H1 (cell line): ENCODE measurements at regions not wholly inside any gene's neighbourhood (a gene's known extent, or its start where the extent isn't known, plus 50 kb on each side); places are given as distances from the start of the nearest gene placed in this dataset.

Experiments
- CTCF ChIA-PET: fragments of 300-600 bp; sonication (Branson Sonifier 250); formaldehyde crosslinking; loops from one replicate; lab custom pipeline; 2021; ENCODE audit not compliant: partially characterized antibody; lab: Charles Lee
- POLR2A ChIA-PET: fragments of 300-600 bp; sonication (Branson Sonifier 250); formaldehyde crosslinking; loops from one replicate; lab custom pipeline; 2021; ENCODE audit warnings: inconsistent platforms; ENCODE audit not compliant: partially characterized antibody; lab: Charles Lee
- DNase-seq, 2 experiments: peaks; one replicate each; pipeline versions ENCODE4 v3.0.0 to v3.0.0-alpha.2; 2010 to 2022; ENCODE audit warnings: low spot score in 2 of 2, low read depth in 1 of 2, mixed read lengths in 1 of 2
- FAIRE-seq: peaks from 2 replicates; lab custom pipeline; 2011; peaks lifted over from hg19 to GRCh38; lab: Jason Lieb, UNC
- H2AFZ ChIP-seq: 2 replicates; pipeline ENCODE4 v1.8.1; 2012; ENCODE audit warnings: low read length, inconsistent platforms
- H2AK5ac ChIP-seq: 2 replicates; pipeline ENCODE4 v1.6.1; 2013; ENCODE audit warnings: low read depth, low read length
- H2BK120ac ChIP-seq: replicated peaks from 2 replicates; pipeline ENCODE3; 2013; ENCODE audit warnings: low read depth, low read length, inconsistent platforms
- H2BK12ac ChIP-seq: 2 replicates; pipeline ENCODE4 v1.6.1; 2013; ENCODE audit warnings: low read depth, low read length
- H2BK15ac ChIP-seq: 2 replicates; pipeline ENCODE4 v1.6.1; 2013; ENCODE audit warnings: low read length
- H2BK20ac ChIP-seq: 2 replicates; pipeline ENCODE4 v1.6.1; 2013; ENCODE audit warnings: low read length
- H2BK5ac ChIP-seq: 2 replicates; pipeline ENCODE4 v1.6.1; 2013; ENCODE audit warnings: low read depth, low read length
- H3K14ac ChIP-seq: 2 replicates; pipeline ENCODE4 v1.6.1; 2013; ENCODE audit warnings: inconsistent platforms; ENCODE audit not compliant: insufficient read length
- H3K18ac ChIP-seq: 2 replicates; pipeline ENCODE4 v1.6.1; 2013; ENCODE audit warnings: low read length; ENCODE audit errors: extremely low read depth
- H3K23ac ChIP-seq: 2 replicates; pipeline ENCODE4 v1.6.1; 2013; ENCODE audit warnings: inconsistent platforms; ENCODE audit not compliant: insufficient read length
- H3K23me2 ChIP-seq: 2 replicates; pipeline ENCODE4 v1.6.1; 2013; ENCODE audit warnings: low read depth, low read length
- H3K27ac ChIP-seq: 2 replicates; pipeline ENCODE4 v1.6.1; 2011; ENCODE audit warnings: low read depth, low read length, inconsistent platforms
- H3K27me3 ChIP-seq, 4 experiments: replicated peaks in 1 of 4; 1 replicate in 1 of 4; 2 replicates in 3 of 4; pipeline versions ENCODE4 v1.6.1 to v1.8.1; 2011 to 2013; ENCODE audit warnings: low read length in 3 of 4, mild to moderate bottlenecking in 3 of 4, inconsistent platforms in 2 of 4, mixed read lengths in 2 of 4, moderate library complexity in 1 of 4; ENCODE audit not compliant: control insufficient read depth in 3 of 4, insufficient read depth in 3 of 4; ENCODE audit errors: extremely low read depth in 1 of 4
- H3K36me3 ChIP-seq, 4 experiments: 2 replicates each; pipeline versions ENCODE4 v1.6.1 to v1.8.1; 2011 to 2013; ENCODE audit warnings: mild to moderate bottlenecking in 4 of 4, low read length in 3 of 4, moderate library complexity in 2 of 4, control low read depth in 1 of 4, inconsistent platforms in 1 of 4; ENCODE audit not compliant: insufficient read depth in 4 of 4, control insufficient read depth in 2 of 4
- H3K4ac ChIP-seq: replicated peaks from 2 replicates; pipeline ENCODE3; 2013; ENCODE audit warnings: low read length, low read depth, mixed read lengths, inconsistent platforms; ENCODE audit not compliant: insufficient read length
- H3K4me1 ChIP-seq, 4 experiments: replicated peaks in 1 of 4; 1 replicate in 1 of 4; 2 replicates in 3 of 4; pipeline versions ENCODE4 v1.6.1 to v1.8.1; 2011 to 2013; ENCODE audit warnings: low read length in 3 of 4, inconsistent platforms in 2 of 4, mixed read lengths in 1 of 4; ENCODE audit not compliant: insufficient read depth in 4 of 4, control insufficient read depth in 3 of 4
- H3K4me2 ChIP-seq, 2 experiments: 2 replicates each; pipeline versions ENCODE4 v1.6.1 to v1.8.1; 2011 to 2013; ENCODE audit warnings: low read depth in 2 of 2, low read length in 2 of 2, control low read depth in 1 of 2, inconsistent platforms in 1 of 2, mild to moderate bottlenecking in 1 of 2; ENCODE audit not compliant: insufficient read depth in 1 of 2
- H3K4me3 ChIP-seq, 4 experiments: fragments of 200-600, 300-600 bp in 1 of 4; sonication (generic), shearing (Covaris generic), sonication (Bioruptor Twin) in 1 of 4; 2 replicates each; pipeline versions ENCODE4 v1.5.1 to v1.8.1; 2011 to 2016; ENCODE audit warnings: low read length in 4 of 4, low read depth in 3 of 4, control low read depth in 2 of 4, inconsistent platforms in 2 of 4, mild to moderate bottlenecking in 2 of 4, mixed read lengths in 1 of 4, moderate library complexity in 1 of 4; ENCODE audit not compliant: insufficient read depth in 2 of 4; ENCODE audit errors: extremely low read depth in 1 of 4
- H3K56ac ChIP-seq: replicated peaks from 2 replicates; pipeline ENCODE3; 2013; ENCODE audit warnings: low read depth, mild to moderate bottlenecking, mixed read lengths, low read length, inconsistent platforms; ENCODE audit not compliant: insufficient read length
- H3K79me1 ChIP-seq: 2 replicates; pipeline ENCODE4 v1.6.1; 2013; ENCODE audit warnings: low read depth, low read length, control low read depth
- H3K79me2 ChIP-seq, 2 experiments: 2 replicates each; pipeline versions ENCODE4 v1.6.1 to v1.8.1; 2012 to 2013; ENCODE audit warnings: low read length in 2 of 2, mild to moderate bottlenecking in 2 of 2, inconsistent platforms in 1 of 2; ENCODE audit not compliant: insufficient read depth in 2 of 2, control insufficient read depth in 1 of 2
- H3K9ac ChIP-seq, 4 experiments: replicated peaks in 1 of 4; 1 replicate in 1 of 4; 2 replicates in 3 of 4; pipeline versions ENCODE4 v1.6.1 to v1.8.1; 2011 to 2013; ENCODE audit warnings: low read depth in 3 of 4, low read length in 3 of 4, control low read depth in 2 of 4, mild to moderate bottlenecking in 2 of 4, moderate library complexity in 2 of 4, inconsistent platforms in 1 of 4; ENCODE audit errors: extremely low read depth in 1 of 4
- H3K9me3 ChIP-seq, 2 experiments: 2 replicates each; pipeline versions ENCODE4 v1.6.1 to v1.8.1; 2012 to 2013; ENCODE audit warnings: mild to moderate bottlenecking in 2 of 2, moderate library complexity in 2 of 2, control low read depth in 1 of 2, inconsistent platforms in 1 of 2, low read depth in 1 of 2, low read length in 1 of 2, mixed read lengths in 1 of 2; ENCODE audit not compliant: insufficient read depth in 2 of 2
- H4K20me1 ChIP-seq, 2 experiments: replicated peaks in 1 of 2; 2 replicates each; pipeline versions ENCODE3 to v1.8.1; 2011 to 2013; ENCODE audit warnings: inconsistent platforms in 2 of 2, low read length in 2 of 2, mild to moderate bottlenecking in 1 of 2; ENCODE audit not compliant: insufficient read depth in 2 of 2, control insufficient read depth in 1 of 2
- H4K5ac ChIP-seq: 2 replicates; pipeline ENCODE4 v1.6.1; 2013; ENCODE audit warnings: low read length, low read depth, mixed read lengths, inconsistent platforms; ENCODE audit not compliant: insufficient read length
- H4K8ac ChIP-seq: 2 replicates; pipeline ENCODE4 v1.8.0; 2013; ENCODE audit warnings: mild to moderate bottlenecking, moderate library complexity, low read length, inconsistent platforms; ENCODE audit not compliant: insufficient read depth; ENCODE audit errors: extremely low read depth
- H4K91ac ChIP-seq: replicated peaks from 2 replicates; pipeline ENCODE3; 2013; ENCODE audit warnings: low read length, mixed read lengths, inconsistent platforms; ENCODE audit not compliant: insufficient read length
- CHD2 ChIP-seq: IDR thresholded peaks from 2 replicates; pipeline ENCODE4 v1.6.1; 2012; ENCODE audit warnings: low read length, improper control_type of control experiment
- EP300 ChIP-seq, 2 experiments: IDR thresholded peaks; 1 replicate in 1 of 2; 2 replicates in 1 of 2; pipeline ENCODE4 v1.6.1; 2011 to 2012; ENCODE audit warnings: low read depth in 2 of 2, low read length in 2 of 2, mild to moderate bottlenecking in 2 of 2, borderline replicate concordance in 1 of 2, inconsistent platforms in 1 of 2, moderate library complexity in 1 of 2
- GABPA ChIP-seq: IDR thresholded peaks from 2 replicates; pipeline ENCODE4 v1.6.1; 2011; ENCODE audit warnings: mild to moderate bottlenecking, low read length, moderate library complexity, borderline replicate concordance; ENCODE audit not compliant: insufficient read depth
- JUND ChIP-seq: IDR thresholded peaks from 2 replicates; pipeline ENCODE4 v1.6.1; 2011; ENCODE audit warnings: mild to moderate bottlenecking, improper control_type of control experiment, low read length
- KDM4A ChIP-seq: IDR thresholded peaks from one replicate; pipeline ENCODE4 v1.7.1; 2012; ENCODE audit warnings: low read depth, mild to moderate bottlenecking, moderate library complexity, low read length, inconsistent platforms; ENCODE audit not compliant: severe bottlenecking
- POLR2AphosphoS5 ChIP-seq: IDR thresholded peaks from 2 replicates; pipeline ENCODE4 v1.6.1; 2011; ENCODE audit warnings: low read depth, low read length
- POU5F1 ChIP-seq: IDR thresholded peaks from 2 replicates; pipeline ENCODE4 v1.6.1; 2011; ENCODE audit warnings: low read depth, mild to moderate bottlenecking, low read length, moderate library complexity
- SP2 ChIP-seq: IDR thresholded peaks from 2 replicates; pipeline ENCODE4 v1.6.1; 2012; ENCODE audit warnings: mild to moderate bottlenecking, low read length, inconsistent platforms
- SP4 ChIP-seq: IDR thresholded peaks from 2 replicates; pipeline ENCODE4 v1.6.1; 2012; ENCODE audit warnings: low read length, inconsistent platforms
- TAF1 ChIP-seq: IDR thresholded peaks from 2 replicates; pipeline ENCODE4 v1.6.1; 2011; ENCODE audit warnings: mild to moderate bottlenecking, low read depth, low read length
- TAF7 ChIP-seq: optimal IDR thresholded peaks from 2 replicates; pipeline ENCODE3; 2011; ENCODE audit warnings: low read depth, mild to moderate bottlenecking, inconsistent platforms, low read length, moderate library complexity, borderline replicate concordance
- USF2 ChIP-seq: IDR thresholded peaks from 2 replicates; pipeline ENCODE4 v1.6.1; 2011; ENCODE audit warnings: low read length, improper control_type of control experiment

DNA sequence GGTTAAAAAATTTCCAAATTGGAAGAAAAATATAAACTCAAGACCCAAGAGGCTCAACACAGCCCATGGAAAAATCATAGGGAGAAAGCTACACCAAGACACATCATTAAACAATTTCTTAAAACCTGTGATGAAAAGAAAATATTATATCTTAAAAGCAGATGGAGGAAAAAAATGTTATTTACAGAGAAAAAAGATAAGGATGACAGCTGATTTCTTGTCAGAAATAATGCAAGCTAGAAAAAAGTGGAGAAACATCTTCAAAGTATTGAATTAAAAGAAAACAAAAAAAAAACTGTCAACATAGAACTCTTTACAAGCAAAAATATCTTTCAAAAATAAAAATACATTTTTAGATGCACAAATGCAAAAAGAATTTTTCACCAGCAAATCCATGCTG lies 930.5 kb downstream of the ADGRL2 start:
- H3K23ac ChIP-seq: no peak overlapping the region
- no peak for DNase-seq
- H4K20me1 ChIP-seq: no peaks in the 10 kb centered on the region
- H3K18ac ChIP-seq: no peak overlapping the region
- H2BK12ac ChIP-seq: no peak overlapping the region
- no peaks in the 10 kb centered on the region for H3K27me3 ChIP-seq
- H3K9me3 ChIP-seq: peaks cover 11 to 15% of the 10 kb centered on the region in 2 experiments; a peak in 2 of 4 replicates
- no peak overlapping the region for H2BK5ac ChIP-seq
- H3K23me2 ChIP-seq: no peaks in the 10 kb centered on the region
- no peak overlapping the region for H3K4me3 ChIP-seq
- no peak overlapping the region for H4K5ac ChIP-seq
- no peaks in the 10 kb centered on the region for H3K79me1 ChIP-seq
- H2AK5ac ChIP-seq: no peak overlapping the region
- no peak overlapping the region for H2BK15ac ChIP-seq
- H2AFZ ChIP-seq: no peak overlapping the region
- H3K4me1 ChIP-seq: no peaks in the 10 kb centered on the region
- H3K4ac ChIP-seq: no peak overlapping the region
- H4K8ac ChIP-seq: no peak overlapping the region
- CTCF ChIA-PET: no interaction called here
- H3K79me2 ChIP-seq: no peaks in the 10 kb centered on the region
- FAIRE-seq: no peak
- no peak overlapping the region for H3K4me2 ChIP-seq
- H2BK120ac ChIP-seq: no peak overlapping the region
- H3K27ac ChIP-seq: no peak overlapping the region
- POLR2A ChIA-PET: no interaction called here
- H4K91ac ChIP-seq: no peak overlapping the region
- no peak overlapping the region for H2BK20ac ChIP-seq
- H3K56ac ChIP-seq: no peak overlapping the region
- H3K36me3 ChIP-seq: no peaks in the 10 kb centered on the region
- H3K14ac ChIP-seq: no peak overlapping the region
- no peak overlapping the region for H3K9ac ChIP-seq
- TF ChIP-seq POLR2AphosphoS5 (no peak), USF2 (no peak), CHD2 (no peak), TAF1 (no peak), SP2 (no peak), EP300 (IDR thresholded peaks at IDR 0.05; ENCODE audit: borderline replicate concordance in 1 of 2, low read depth in 2 of 2, low read length in 2 of 2) (no peak), JUND (no peak), POU5F1 (no peak), SP4 (no peak), GABPA (no peak), TAF7 (no peak), KDM4A (no peak)
